Cerebellar nuclear complex (tissue), 1 donor: ENCODE measurements at regions not wholly inside any gene's neighbourhood (a gene's known extent, or its start where the extent isn't known, plus 50 kb on each side); places are given as distances from the start of the nearest gene placed in this dataset.

Experiments used
- DNase-seq, 2 experiments: peaks; one replicate each; lab custom pipeline; 2025; lab: John Stamatoyannopoulos, UW

DNA sequence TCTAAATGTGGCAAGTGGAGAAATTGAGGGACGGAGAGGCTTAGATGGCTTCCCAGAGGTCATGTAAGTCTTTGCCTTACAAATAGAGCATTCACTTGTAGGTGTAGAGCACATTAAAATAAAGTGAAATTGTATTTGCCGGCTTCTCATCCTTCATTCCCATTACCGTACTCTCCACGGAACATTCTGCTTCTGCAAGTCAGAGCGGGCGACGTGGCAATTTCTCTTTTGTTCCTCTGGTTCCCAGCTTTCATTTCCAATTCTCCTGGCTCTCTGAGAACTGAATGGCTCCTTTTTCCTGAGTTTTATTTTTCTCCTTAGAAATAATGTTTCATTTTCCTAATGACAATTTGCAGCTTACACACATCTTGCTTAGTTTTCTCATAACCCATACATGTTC lies 51.3 kb upstream of the PFKP start:
- no peak for DNase-seq

DNA sequence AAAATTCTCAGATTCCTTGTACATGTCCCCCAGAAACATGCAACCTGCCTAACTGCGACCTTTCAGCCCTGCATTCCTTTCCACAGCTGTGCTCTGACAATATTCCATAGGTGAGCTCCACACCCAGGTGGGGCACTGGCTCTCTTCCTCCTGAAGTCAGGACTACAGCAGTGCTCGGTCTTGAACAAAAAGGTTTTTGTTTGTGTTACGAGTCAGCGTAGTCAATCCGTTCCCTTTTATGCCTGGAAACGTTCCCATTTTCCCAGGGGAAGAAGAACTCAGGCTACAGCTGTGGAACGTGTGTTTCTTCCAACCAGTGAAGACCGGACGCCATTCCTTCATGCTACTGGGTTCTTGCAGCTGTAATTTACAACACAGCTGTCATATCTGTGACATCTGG lies 52.4 kb upstream of the PFKP start:
- no peak for DNase-seq

DNA sequence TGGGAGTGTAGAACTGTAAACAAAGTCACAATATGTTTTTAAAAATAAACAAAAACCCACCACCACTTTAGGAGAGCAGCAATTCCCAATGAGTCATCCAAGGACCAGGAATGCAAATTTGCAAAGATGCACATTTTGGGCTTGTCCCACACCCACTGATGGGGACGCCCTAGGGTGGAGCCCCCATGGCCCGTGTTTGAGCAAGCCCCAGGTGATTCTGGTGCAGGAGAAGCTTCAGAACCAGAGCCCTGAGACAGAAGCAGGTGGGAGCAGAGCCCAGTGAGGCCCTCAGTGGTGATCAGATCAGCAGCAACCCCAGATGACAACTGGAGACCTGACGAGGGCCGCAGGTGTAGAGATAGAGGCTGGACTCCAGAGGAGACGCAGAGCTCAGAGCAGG lies 55.1 kb upstream of the PFKP start:
- no peak for DNase-seq

DNA sequence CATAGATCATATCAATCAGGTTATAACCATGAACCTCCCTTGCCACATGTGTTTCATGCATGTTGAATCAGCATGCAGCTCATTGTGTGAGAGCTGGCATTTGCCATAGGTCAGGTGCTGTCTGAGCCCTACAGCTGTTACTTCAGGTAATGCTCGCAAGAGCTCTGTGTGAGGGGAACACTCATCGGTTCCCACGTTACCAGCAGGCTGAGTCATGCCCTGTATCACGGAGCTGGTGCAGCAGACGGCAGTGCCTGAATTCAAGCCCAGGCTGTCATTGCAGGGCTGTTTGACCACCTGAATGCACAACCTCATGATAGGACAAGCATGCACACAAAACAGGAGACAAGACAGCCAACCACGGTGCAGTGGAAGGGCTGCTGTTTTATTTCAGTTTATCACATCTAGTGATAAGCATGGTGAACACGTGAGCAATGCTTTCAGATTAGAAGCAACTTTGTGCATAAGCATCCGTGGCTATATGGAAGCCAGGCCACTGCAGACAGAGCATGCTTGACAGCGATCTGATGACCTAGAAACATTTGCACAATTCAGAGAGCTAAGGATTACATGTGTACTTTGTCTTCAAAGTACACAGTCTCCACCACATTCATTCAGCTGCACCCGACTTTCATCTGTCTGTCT lies 56.4 kb upstream of the PFKP start:
- no peak for DNase-seq

DNA sequence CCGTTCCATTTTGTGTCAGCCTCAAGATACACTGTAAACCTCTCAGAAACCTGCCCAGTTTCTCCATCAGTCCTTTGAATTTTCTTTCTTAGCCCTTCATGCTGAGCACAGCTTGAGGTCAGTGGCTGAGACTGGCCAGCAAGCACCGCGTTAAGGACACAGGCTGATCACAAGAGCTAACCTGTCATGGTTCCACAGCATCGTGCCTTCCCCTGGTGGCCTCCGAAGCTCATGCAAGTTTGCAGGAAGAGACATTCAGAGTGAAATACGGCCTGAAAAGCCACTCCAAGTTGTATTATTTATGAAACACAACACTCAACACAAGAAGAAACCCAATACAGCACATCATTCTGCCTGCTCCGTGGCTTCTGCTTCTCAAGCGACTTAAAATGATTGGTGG lies 57.0 kb upstream of the PFKP start:
- DNase-seq: no peak

DNA sequence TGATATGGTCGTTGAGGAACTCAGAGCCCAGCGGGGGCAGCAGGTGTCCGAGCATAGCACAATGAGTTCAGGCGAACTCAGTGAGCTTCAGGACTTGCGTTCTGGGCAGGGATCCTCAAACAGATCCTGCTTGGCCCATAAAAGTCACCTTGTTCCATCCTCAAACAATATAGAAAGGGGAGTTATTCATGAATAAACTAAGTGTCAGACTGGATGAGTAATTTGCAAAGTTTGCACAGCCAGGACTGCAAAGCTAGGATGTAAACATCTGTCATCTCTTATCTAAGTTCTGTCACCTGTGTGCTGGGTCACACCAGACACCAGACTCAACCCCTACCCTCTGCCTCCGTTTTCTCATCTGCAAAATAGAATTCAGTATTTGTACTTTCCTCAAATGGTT lies 58.0 kb upstream of the PFKP start:
- DNase-seq: no peak

DNA sequence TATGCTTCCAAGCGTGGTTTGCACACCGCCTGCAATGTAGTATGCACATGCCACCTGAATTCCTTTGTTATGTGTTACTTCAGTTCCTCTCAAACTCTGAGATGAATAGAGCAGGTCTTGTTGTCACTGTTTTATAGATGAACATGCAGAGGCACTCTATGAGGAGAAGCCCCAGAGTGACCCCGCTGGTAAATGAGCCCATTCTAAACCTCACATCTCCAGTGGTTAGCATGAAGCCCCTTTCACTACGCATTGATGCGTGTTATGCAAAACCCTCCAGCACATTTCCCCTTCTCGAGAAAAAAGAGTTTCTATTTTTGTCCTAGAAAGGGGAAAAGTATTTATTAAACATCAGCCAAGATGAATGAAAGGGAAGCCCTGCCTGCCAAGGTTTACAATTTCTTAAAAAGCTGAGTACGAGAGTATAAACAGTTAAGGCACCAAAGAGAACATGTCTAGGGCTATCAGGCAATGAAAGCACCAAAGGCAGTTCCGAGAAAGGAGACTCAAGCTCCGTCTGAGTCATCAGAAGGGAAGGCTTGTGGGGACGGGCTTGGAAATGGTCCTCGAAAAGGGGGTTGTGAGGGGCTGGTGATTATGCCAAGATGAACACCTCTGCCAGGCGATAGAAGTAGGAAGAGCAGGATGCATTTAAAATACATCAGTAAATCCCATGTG lies 58.7 kb upstream of the PFKP start:
- no peak for DNase-seq

DNA sequence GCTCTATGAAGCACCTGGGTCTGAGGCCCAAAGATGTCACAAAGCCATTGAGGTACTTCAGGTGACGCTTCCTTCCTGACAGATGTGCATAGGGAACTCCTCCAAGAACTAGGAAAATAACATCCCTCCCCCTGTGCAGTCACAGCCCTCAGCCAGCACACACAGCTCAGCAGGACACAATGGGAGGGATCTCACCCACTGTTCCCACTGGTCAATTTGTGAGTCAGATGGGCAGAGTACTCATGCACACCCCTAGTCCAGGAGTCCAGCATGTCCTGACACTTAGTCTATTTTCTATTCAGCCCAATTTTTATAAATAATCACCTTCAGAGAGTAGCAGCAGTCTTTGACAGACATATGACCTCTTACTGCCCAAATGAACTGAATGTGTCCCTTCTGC lies 60.7 kb upstream of the PFKP start:
- DNase-seq: no peak

DNA sequence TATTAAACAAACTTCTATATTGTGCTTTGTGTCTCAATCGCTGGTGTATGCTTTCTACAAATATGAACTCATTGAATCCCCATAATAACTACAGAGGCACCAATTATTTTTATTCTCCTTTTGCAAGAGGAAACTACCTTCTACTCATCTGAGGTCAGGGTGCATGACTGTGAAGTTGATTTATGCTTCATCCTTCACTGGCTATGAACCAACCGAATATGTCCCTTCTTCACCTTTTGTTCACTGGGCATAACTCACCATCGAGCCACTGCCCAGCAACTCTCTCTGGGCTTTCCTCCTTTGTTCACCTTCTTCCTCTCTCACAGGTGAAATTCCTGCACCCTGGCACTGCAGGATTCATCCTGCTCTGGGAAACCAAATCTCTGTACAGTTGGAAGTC lies 61.3 kb upstream of the PFKP start:
- DNase-seq: no peak

DNA sequence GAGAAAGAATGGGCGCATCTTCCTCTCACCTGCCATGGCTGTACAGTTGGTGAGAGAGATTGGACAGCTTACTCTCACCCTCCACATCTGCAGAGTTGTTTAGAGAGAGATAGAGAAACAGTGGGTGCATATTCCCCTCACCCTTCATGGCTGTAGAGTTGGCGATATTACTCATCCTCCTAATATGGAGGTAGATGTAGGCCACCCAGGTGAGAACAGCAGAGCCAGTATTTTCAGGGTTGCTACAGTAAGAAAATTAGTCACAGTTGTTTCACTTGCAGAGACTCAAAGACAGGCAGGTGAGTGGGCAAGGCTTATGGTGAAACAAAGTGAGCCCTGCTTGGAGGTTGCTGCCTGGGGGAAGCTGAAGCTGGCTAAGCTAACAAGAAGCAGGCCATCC lies 65.0 kb upstream of the PFKP start:
- no peak for DNase-seq

DNA sequence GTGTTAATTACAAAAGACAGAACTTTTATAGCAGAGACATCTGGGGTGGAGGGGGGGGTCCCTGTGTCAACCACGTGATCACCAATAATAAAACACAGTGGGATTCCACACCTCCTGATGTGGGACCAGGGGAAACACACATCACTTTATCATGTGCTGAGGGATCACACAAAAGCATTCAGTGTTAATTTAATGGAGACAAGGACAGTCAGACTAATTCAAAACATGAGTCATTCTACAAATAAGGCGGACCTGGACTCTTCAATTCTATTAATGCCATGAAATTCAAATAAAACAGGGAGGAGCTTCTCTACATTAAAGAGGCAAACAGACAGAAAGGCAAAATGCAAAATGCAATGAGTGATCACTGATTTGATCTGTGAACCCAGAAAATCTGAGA lies 67.3 kb upstream of the PFKP start:
- DNase-seq: no peak

DNA sequence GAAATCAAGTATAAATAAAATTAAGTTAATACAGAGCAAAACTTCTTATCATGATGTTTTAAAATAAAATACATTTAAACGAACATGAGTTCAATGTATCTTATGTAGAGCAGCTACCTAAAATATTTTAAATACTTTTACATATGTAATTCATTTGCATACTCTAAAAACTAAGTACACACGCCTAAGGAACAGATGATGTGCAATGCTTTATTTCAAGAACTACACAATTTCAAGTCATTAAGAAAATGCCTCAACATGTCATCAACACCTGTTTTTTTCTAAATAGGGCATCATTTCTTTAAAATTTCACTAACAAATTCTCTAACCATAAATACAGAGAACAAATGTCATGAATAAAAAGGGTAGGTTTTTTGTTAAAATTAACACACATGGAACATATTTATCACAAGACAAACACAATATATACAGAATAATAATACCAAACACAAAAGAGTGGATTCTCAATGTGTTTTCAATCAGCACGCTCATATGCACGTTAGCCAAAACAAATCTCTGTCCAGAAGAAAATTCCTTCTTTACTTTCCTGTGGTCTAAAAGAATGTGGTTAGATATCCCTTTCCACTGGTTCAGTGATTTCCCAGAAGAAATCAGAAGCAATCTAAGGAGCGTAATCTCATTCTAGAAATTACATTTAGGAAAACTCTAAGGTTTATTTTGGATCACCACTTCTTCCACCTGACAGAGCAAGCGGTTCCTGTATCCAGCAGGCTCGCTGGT lies 73.0 kb upstream of the PFKP start:
- DNase-seq: no peak

DNA sequence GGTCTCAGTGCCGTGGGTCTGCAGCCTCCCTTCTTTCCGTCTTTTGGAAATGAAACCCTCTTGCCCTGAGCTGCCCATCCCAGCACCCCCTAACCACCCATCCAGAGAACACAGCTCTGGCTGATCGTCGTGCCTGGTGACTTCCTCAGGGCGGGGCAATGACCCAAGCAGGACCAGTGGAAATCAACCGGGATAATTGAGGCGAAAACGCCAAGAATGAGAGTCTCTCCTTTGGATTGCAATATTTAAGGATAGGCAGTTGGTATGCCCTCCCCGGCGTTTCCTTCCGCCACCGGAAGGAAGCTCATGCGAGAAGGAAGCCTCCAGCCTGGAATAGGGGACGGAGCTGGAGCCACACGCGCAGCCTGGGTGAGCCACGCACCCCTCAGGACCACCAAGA lies 73.7 kb upstream of the PFKP start:
- DNase-seq: no peak

DNA sequence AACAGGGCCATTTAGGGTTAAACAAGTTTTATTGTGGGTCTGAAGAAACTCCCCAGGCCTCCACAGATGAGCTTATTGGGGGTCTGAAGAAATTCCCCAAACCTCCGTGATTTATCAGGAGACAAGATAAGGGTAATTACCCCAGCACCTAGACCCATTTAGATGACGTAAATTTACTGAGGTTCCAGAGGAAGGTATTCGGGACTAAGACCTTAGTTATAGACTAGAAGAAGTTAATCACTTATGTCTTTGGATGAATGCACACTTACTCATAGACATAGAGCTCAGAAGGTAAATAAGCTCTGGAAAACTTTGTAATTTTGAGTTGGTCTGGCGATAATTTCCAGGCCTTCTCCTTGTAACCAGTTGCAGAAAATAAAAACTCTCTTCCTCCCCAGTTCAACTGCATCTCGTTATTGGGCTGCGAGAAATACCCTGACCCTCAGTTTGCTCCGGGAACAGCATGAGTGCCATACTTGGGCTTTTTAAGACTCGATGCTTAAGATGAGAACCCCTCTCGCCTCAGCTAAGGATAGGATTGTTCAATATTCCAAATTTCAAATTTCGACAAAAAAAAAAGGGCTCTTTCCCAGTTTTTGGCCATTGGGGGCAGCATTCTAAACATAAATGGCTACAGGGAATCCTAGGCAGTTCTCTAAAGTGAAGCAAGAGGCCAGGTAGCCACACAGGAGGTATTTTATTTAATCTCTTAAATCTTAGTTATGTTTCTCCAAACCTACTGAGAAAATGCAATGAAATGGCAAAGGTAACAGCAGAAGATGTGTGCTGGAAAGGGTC lies 74.7 kb upstream of the PFKP start:
- no peak for DNase-seq

DNA sequence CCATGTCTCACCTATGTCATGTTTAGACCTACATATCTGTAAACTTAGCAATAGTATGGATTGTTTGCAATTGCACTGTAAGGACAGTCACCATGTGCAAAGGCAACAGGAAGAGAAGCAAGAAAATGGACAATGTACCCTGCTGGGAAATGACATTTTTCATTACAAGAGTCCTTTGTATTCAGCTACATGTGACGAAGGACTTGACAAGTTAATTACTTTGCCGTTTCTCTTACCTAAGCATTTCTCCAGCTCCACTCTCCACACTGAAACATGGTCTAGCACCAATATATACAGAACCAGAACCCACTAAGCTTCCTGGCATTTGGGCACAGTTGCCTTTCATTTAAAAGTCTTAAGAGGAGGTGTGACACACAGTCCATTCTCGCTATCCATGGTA lies 76.6 kb upstream of the PFKP start:
- DNase-seq: no peak

DNA sequence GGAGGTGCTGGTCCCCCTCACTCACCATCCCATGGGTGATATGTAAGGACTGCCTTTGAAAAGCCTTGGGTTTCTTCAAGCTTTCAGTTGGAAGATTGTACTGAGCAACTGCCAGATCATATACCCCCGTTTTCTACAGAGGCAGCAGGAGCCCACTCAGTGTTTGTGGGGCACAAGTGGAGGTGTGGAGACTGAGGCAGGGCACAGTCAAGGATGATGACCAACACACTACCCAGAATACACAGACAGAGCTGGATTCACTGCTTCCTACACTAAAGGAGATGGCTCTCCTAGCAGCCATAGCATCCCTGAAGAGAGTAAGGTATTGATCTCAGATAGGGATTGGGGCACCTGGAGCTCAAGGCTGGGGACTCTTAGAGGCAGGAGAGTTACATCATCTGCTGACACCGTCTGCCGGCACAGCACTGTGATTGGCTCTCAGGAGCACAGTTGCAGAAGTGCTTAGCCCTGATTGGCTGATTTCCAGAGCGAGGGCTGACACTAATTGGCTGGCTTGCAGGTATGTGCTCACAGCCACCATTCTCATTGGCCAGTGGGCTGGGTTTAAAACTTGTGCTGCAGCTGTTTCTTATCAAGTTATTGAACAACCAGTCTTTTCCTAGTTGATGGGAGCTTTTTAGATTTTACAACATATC lies 77.9 kb upstream of the PFKP start:
- no peak for DNase-seq

DNA sequence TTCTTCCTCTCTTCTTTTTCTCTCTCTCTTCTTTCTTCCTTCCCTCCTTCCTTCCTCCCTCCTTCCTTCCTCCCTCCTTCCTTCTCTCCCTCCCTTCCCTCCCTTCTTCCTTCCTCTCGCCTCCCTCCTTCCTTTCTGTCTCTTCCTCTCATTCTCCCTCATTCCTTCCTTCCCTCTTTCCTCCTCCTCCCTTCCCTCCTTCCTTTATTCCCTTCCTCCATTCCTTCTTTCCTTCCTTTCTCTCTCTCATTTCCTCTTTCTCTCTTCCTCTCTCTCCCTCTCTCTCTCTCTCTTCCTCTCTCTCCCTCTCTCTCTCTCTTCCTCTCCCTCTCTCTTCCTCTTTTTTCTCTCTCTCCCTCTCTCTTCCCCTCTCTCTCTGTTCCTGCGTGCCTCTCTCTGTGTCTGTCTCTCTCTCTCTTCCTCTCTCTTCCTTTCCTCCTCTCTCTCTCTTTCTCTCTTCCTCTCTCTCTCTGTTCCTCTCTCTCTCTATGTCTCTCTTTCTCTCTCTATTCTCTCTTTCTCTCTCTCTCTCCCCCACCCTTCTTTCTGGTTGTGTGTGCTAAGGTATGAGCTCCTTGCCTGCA lies 80.1 kb upstream of the PFKP start:
- DNase-seq: no peak

DNA sequence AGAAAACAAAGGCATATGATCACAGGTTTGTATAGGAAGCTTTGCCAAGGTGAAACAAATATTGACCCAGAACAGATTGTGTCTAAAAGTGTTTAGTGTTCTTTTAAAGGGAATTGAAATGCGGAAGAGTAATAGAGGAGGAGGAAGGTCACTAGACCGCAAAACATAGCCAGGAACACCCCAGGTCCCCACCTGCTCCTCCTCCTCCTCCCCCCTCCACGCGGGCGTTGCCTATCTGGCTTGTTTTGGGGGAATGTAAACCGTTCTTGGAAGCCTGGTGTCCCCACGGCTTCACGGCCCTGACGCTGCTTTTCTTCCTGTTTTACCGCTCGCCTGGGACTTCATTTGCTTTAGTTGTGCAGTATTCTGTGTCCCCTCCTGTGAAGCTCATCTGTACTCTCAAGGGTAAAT lies 81.0 kb upstream of the PFKP start:
- DNase-seq: no peak

DNA sequence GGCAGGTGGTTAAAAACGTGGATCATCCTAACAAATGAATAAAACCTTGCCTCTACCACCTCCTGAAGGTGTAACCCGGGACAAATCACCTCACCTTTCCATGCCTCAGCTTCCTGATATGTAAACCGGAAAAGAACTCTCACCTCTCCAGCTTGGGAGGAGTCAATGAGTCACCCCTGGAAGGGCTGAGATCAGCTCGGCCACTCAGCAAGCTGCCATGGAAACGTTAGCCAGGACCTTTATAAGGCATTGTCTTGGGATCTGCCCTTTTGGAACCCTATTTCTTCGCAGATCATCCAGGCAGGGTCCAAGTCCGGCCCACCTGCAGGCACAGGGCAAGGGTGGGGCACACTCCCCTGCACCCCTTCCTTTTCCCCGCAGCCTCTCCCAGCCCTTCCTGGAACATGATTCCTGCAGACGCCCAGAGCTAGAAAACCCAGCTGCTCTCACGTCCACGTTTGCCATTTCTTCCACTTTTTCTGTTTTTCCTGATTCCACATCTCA lies 81.6 kb upstream of the PFKP start:
- no peak for DNase-seq

DNA sequence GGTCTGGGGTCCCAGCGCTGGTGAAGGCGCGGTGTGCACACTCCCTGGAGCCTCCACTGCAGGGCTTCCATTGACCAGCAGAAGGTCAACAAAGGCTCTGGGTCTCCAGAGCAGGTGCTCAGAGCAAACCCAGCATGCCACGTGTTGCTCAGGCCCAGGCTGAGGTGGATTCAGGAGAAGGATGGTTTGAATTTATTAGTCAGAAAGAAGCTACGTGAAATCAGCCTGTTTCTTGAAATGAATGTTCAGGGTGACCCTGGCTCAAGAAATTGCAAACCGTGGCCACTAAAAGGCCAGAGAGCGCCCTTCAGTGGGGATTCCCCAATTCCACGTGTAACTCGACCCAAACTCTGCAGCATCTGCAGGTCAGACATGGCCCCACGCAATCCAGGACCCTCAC lies 82.7 kb upstream of the PFKP start:
- no peak for DNase-seq

DNA sequence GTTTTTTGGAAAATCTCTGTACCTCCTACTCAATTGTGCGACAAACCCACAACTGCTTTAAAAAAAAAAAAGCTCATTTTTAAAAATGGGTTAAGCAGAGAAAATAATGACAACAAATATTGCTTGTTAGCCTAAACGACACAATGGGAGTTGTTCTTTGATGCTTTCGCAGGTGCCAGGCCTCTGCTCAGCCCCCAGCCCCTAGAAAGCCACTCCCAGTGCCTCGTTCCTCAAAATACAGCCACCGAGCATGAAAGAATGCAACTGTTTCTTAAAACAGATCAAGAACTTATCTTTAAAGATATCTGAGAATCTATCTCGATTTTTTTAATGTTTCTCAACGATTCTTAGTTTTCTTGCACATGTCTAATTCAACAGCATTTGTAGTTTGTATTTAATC lies 85.2 kb upstream of the PFKP start:
- no peak for DNase-seq

DNA sequence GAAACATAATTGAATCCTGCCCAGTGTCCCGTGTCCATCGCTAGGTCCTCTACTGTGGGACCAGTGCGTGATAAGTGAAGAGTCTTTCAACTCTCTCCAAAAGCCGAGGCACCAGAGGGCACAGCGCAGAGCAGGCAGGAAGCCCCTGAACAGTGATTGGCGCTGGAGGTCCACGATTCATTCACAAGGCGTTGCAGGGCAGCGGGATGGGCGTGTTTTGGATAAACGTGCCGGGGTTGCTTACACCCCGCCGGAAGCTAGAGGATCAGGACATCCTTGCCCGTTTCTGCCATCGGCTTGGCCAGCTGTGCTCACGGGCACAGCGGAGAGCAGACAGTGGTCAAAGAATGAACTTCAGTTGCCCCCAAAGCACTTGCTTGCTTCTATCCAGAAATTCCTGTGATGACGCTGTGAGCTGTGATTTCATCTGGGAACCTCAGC lies 86.0 kb upstream of the PFKP start:
- DNase-seq: no peak
